ENCODE measurements at regions not wholly inside any gene's neighbourhood (a gene's known extent, or its start where the extent isn't known, plus 50 kb on each side); places are given as distances from the start of the nearest gene placed in this dataset.
A peak's percentile ranks its signal among the peaks of the same experiment; 100 is the strongest.

DNA sequence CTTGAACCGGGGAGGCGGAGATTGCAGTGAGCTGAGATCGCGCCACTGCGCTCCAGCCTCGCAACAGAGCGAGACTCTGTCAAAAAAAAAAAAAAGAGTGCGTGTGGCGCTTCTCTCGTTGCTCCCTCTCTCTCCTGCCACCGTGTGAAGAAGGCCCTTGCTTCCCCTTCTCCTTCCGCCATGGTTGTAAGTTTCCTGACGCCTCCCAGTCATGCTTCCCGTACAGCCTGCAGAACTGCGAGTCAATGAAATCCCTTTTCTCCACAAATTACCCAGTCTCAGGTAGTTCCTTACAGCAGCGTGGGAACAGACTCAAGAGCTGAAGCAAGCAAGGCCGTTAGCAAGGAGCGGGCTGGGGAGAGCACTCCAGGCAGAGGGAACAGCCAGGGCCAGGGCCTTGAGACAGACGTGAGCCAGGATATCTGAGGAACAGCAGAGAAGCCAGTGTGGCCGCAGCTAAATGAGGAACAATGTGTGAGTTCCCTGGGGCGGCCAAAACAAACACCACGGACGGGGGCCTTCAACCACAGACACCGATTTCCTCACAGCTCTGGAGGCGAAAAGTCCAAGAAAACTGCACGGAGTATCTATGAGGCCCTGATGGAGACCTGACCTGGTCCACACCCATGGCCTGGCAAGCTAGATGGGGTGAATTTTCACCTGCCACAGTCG is 54.2 kb upstream of the ETS2 start:
- no peak for TF ChIP-seq CTCF (IDR thresholded peaks at IDR 0.05; ENCODE audit: borderline replicate concordance)
- DNase-seq = peak; percentile 43
- Histone ChIP-seq H3K4me3 (no peak overlapping the region), H3K27ac (replicated peaks) (peak overlapping the region; percentile 31), H3K36me3 (no peaks in the 10 kb centered on the region), H3K27me3 (ENCODE audit: low read depth) (no peaks in the 10 kb centered on the region), H3K9me3 (replicated peaks) (no peaks in the 10 kb centered on the region), H3K4me1 (peaks cover 14% of the 10 kb centered on the region)
- intact Hi-C loops (cut with micrococcal nuclease) = no loop called here

- H3K36me3 ChIP-seq = no peaks in the 10 kb centered on the region
- peaks cover 16% of the 10 kb centered on the region for H3K4me1 ChIP-seq
- no peaks in the 10 kb centered on the region for H3K9me3 ChIP-seq (replicated peaks)
- peak overlapping the region; percentile 31 for H3K27ac ChIP-seq (replicated peaks)
- no peak for DNase-seq
- no peak for TF ChIP-seq CTCF (IDR thresholded peaks at IDR 0.05; ENCODE audit: borderline replicate concordance)
- no peaks in the 10 kb centered on the region for H3K27me3 ChIP-seq (ENCODE audit: low read depth)
- no peak overlapping the region for H3K4me3 ChIP-seq
- intact Hi-C loops (cut with micrococcal nuclease) = no loop called here
Measured at GRCh38 chr21:38752051-38752505, 53.7 kb upstream of the ETS2 start.

DNA sequence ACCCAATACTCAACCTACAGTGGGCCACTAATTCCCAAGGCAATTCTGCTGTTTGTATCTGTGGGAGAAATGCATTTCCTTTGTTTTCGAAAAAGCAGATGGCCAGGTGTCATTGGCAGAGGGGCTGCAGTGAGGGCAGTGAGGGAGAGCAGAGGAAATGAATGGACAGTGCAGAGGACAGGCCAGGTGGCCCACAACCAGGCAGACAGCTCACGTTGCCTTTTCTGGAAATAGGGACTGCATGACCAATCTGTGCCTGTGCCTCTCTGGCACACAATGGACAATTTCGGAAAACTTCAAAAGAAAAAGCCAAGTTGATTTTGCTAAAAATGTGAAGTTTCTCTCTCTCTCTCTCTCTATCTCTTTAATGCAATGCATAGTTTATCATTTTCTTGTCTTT is 52.6 kb upstream of the ETS2 start:
- no peak overlapping the region for H3K4me3 ChIP-seq
- DNase-seq = no peak
- H3K9me3 ChIP-seq (replicated peaks) = no peaks in the 10 kb centered on the region
- TF ChIP-seq CTCF (IDR thresholded peaks at IDR 0.05; ENCODE audit: borderline replicate concordance) = no peak
- H3K4me1 ChIP-seq = peaks cover 16% of the 10 kb centered on the region
- H3K27ac ChIP-seq (replicated peaks) = no peak overlapping the region
- no peaks in the 10 kb centered on the region for H3K27me3 ChIP-seq (ENCODE audit: low read depth)
- no peaks in the 10 kb centered on the region for H3K36me3 ChIP-seq
- intact Hi-C loops (cut with micrococcal nuclease) = no loop called here

- Histone ChIP-seq H3K4me1 (peaks cover 16% of the 10 kb centered on the region), H3K27ac (replicated peaks) (no peak overlapping the region), H3K36me3 (no peaks in the 10 kb centered on the region), H3K9me3 (replicated peaks) (no peaks in the 10 kb centered on the region), H3K27me3 (ENCODE audit: low read depth) (no peaks in the 10 kb centered on the region), H3K4me3 (no peak overlapping the region)
- no peak for DNase-seq
- intact Hi-C loops (cut with micrococcal nuclease) = no loop called here
- TF ChIP-seq CTCF (IDR thresholded peaks at IDR 0.05; ENCODE audit: borderline replicate concordance) = no peak
Measured at GRCh38 chr21:38753557-38753971, 52.2 kb upstream of the ETS2 start.
